ENCODE measurements at regions not wholly inside any gene's neighbourhood (a gene's known extent, or its start where the extent isn't known, plus 50 kb on each side); places are given as distances from the start of the nearest gene placed in this dataset.

- DNase-seq (ENCODE audit: extremely low read depth, low read depth): no peak
- no peak for TF ChIP-seq CTCF (IDR thresholded peaks at IDR 0.05; ENCODE audit: low read depth, low read length)
Observed at GRCh38 chr15:45794304-45794703, 159.5 kb downstream of the SQOR start.

- no peak for TF ChIP-seq CTCF (IDR thresholded peaks at IDR 0.05; ENCODE audit: low read depth, low read length)
- no peak for DNase-seq (ENCODE audit: extremely low read depth, low read depth)
Observed at GRCh38 chr15:45794712-45795439, 160.0 kb downstream of the SQOR start.

GRCh38 chr15:45795440-45796069 is 160.7 kb downstream of the SQOR start:
- peak; percentile 45 for TF ChIP-seq CTCF (IDR thresholded peaks at IDR 0.05; ENCODE audit: low read depth, low read length)
- no peak for DNase-seq (ENCODE audit: extremely low read depth, low read depth)

- TF ChIP-seq CTCF (IDR thresholded peaks at IDR 0.05; ENCODE audit: low read depth, low read length): no peak
- no peak for DNase-seq (ENCODE audit: extremely low read depth, low read depth)
Observed at GRCh38 chr15:45796433-45796832, 161.6 kb downstream of the SQOR start.

- TF ChIP-seq CTCF (IDR thresholded peaks at IDR 0.05; ENCODE audit: low read depth, low read length): no peak
- no peak for DNase-seq (ENCODE audit: extremely low read depth, low read depth)
Observed at GRCh38 chr15:45799508-45799907, 164.7 kb downstream of the SQOR start.

- no peak for TF ChIP-seq CTCF (IDR thresholded peaks at IDR 0.05; ENCODE audit: low read depth, low read length)
- DNase-seq (ENCODE audit: extremely low read depth, low read depth): no peak
Observed at GRCh38 chr15:45801543-45801942, 166.7 kb downstream of the SQOR start.

GRCh38 chr15:45802140-45802539 is 167.3 kb downstream of the SQOR start:
- TF ChIP-seq CTCF (IDR thresholded peaks at IDR 0.05; ENCODE audit: low read depth, low read length): no peak
- no peak for DNase-seq (ENCODE audit: extremely low read depth, low read depth)

All from AG09319 (cell line).